ENCODE measurements at regions not wholly inside any gene's neighbourhood (a gene's known extent, or its start where the extent isn't known, plus 50 kb on each side); places are given as distances from the start of the nearest gene placed in this dataset.
A peak's percentile ranks its signal among the peaks of the same experiment; 100 is the strongest.
"Not testable (repeated sequence)": the region's sequence is repeated elsewhere in the genome, so short reads cannot be mapped to it uniquely, and the experiment has no call there.

GRCh38 chr10:4405828-4406227 is 420.2 kb upstream of the AKR1E2 start:
- Histone ChIP-seq H3K4me1 (no peaks in the 10 kb centered on the region), H3K27me3 (no peaks in the 10 kb centered on the region), H3K36me3 (no peaks in the 10 kb centered on the region), H3K4me3 (no peak overlapping the region), H3K9me3 (no peaks in the 10 kb centered on the region), H3K27ac (no peak overlapping the region)
- no peak for TF ChIP-seq CTCF (IDR thresholded peaks at IDR 0.05)
- ATAC-seq (no peak), DNase-seq (no peak)
- intact Hi-C loops (cut with DNase I), result no loop called here

- no peak for ATAC-seq
- no peak for DNase-seq
- no peaks in the 10 kb centered on the region for H3K36me3 ChIP-seq
- H3K27me3 ChIP-seq, result no peaks in the 10 kb centered on the region
- intact Hi-C loops (cut with DNase I), result no loop called here
- H3K4me1 ChIP-seq, result no peaks in the 10 kb centered on the region
- no peak overlapping the region for H3K4me3 ChIP-seq
- TF ChIP-seq CTCF (IDR thresholded peaks at IDR 0.05), result no peak
- no peaks in the 10 kb centered on the region for H3K9me3 ChIP-seq
- H3K27ac ChIP-seq, result no peak overlapping the region
Measured at GRCh38 chr10:4403638-4404252, 422.3 kb upstream of the AKR1E2 start.

- intact Hi-C loops (cut with DNase I); H3K27ac ChIP-seq; H3K27me3 ChIP-seq; DNase-seq; H3K9me3 ChIP-seq; ATAC-seq; H3K4me1 ChIP-seq; H3K36me3 ChIP-seq; H3K4me3 ChIP-seq: not testable (repeated sequence)
Measured at GRCh38 chr10:4401080-4401479, 424.9 kb upstream of the AKR1E2 start.

- H3K9me3 ChIP-seq, result no peaks in the 10 kb centered on the region
- intact Hi-C loops (cut with DNase I), result no loop called here
- H3K4me1 ChIP-seq, result no peaks in the 10 kb centered on the region
- H3K27me3 ChIP-seq, result no peaks in the 10 kb centered on the region
- peak in 1 of 4 donors; percentile 8 for DNase-seq
- TF ChIP-seq CTCF (IDR thresholded peaks at IDR 0.05), result no peak
- H3K4me3 ChIP-seq, result no peak overlapping the region
- H3K36me3 ChIP-seq, result no peaks in the 10 kb centered on the region
- H3K27ac ChIP-seq, result no peak overlapping the region
- ATAC-seq, result no peak
Measured at GRCh38 chr10:4399556-4399955, 426.5 kb upstream of the AKR1E2 start.

GRCh38 chr10:4398602-4399001 is 427.4 kb upstream of the AKR1E2 start:
- no peaks in the 10 kb centered on the region for H3K36me3 ChIP-seq
- no peak for DNase-seq
- no peaks in the 10 kb centered on the region for H3K9me3 ChIP-seq
- no peak overlapping the region for H3K4me3 ChIP-seq
- no peak for ATAC-seq
- H3K27ac ChIP-seq, result no peak overlapping the region
- TF ChIP-seq CTCF (IDR thresholded peaks at IDR 0.05), result no peak
- H3K4me1 ChIP-seq, result no peaks in the 10 kb centered on the region
- intact Hi-C loops (cut with DNase I), result no loop called here
- no peaks in the 10 kb centered on the region for H3K27me3 ChIP-seq

GRCh38 chr10:4397337-4397736 is 428.7 kb upstream of the AKR1E2 start:
- intact Hi-C loops (cut with DNase I), result no loop called here
- H3K36me3 ChIP-seq, result no peaks in the 10 kb centered on the region
- H3K9me3 ChIP-seq, result no peaks in the 10 kb centered on the region
- H3K27me3 ChIP-seq, result no peaks in the 10 kb centered on the region
- no peak overlapping the region for H3K27ac ChIP-seq
- no peak for TF ChIP-seq CTCF (IDR thresholded peaks at IDR 0.05)
- ATAC-seq, result peak; percentile 66
- no peaks in the 10 kb centered on the region for H3K4me1 ChIP-seq
- H3K4me3 ChIP-seq, result no peak overlapping the region
- no peak for DNase-seq

Data from left lung (tissue), 4 donors.